ENCODE measurements at regions not wholly inside any gene's neighbourhood (a gene's known extent, or its start where the extent isn't known, plus 50 kb on each side); places are given as distances from the start of the nearest gene placed in this dataset.
"Not testable (repeated sequence)": the region's sequence is repeated elsewhere in the genome, so short reads cannot be mapped to it uniquely, and the experiment has no call there.

- Histone ChIP-seq H3K36me3 (no peaks in the 10 kb centered on the region), H3K27me3 (no peaks in the 10 kb centered on the region), H3K4me3 (no peak overlapping the region), H3K27ac (replicated peaks in 1 of 4) (no peak overlapping the region), H3K4me1 (no peaks in the 10 kb centered on the region), H3K9me3 (peaks cover 0 to 6% (median 0%) of the 10 kb centered on the region in 4 donors)
- TF ChIP-seq EP300 (IDR thresholded peaks at IDR 0.05) (no peak), POLR2AphosphoS5 (IDR thresholded peaks at IDR 0.05) (no peak), CTCF (IDR thresholded peaks at IDR 0.05) (no peak), POLR2A (IDR thresholded peaks at IDR 0.05; ENCODE audit: low read depth) (no peak)
- intact Hi-C loops (cut with DNase I) = no loop called here
- WGBS = 53% methylated on average over 2 of the region's 2 CpGs
- no peak for DNase-seq (ENCODE audit: extremely low spot score)
Measured at GRCh38 chrX:22594766-22595165, 322.1 kb downstream of the CBLL2 start.

GRCh38 chrX:22603060-22603459, 330.3 kb downstream of the CBLL2 start:
- DNase-seq (ENCODE audit: extremely low spot score) = no peak
- WGBS = 78% methylated on average over 1 of the region's 5 CpGs
- intact Hi-C loops (cut with DNase I) = no loop called here
- Histone ChIP-seq H3K36me3 (no peaks in the 10 kb centered on the region), H3K27ac (replicated peaks in 1 of 4) (no peak overlapping the region), H3K27me3 (no peaks in the 10 kb centered on the region), H3K4me1 (no peaks in the 10 kb centered on the region), H3K4me3 (no peak overlapping the region), H3K9me3 (peaks cover 0 to 6% (median 0%) of the 10 kb centered on the region in 4 donors)
- TF ChIP-seq POLR2A (IDR thresholded peaks at IDR 0.05; ENCODE audit: low read depth) (no peak), POLR2AphosphoS5 (IDR thresholded peaks at IDR 0.05) (no peak), EP300 (IDR thresholded peaks at IDR 0.05) (no peak), CTCF (IDR thresholded peaks at IDR 0.05) (no peak)

- intact Hi-C loops (cut with DNase I); H3K27me3 ChIP-seq; H3K4me1 ChIP-seq; DNase-seq (ENCODE audit: extremely low spot score); H3K36me3 ChIP-seq; H3K4me3 ChIP-seq; H3K27ac ChIP-seq (replicated peaks in 1 of 4): not testable (repeated sequence)
- peaks cover 0 to 22% (median 0%) of the 10 kb centered on the region in 4 donors for H3K9me3 ChIP-seq
- 89% methylated on average over 15 of the region's 15 CpGs for WGBS
Measured at GRCh38 chrX:22609452-22609851, 336.7 kb downstream of the CBLL2 start.

- DNase-seq (ENCODE audit: extremely low spot score) = no peak
- H3K36me3 ChIP-seq = no peaks in the 10 kb centered on the region
- intact Hi-C loops (cut with DNase I) = no loop called here
Measured at GRCh38 chrX:22616867-22617266, 344.2 kb downstream of the CBLL2 start.

GRCh38 chrX:22627576-22627975, 354.9 kb downstream of the CBLL2 start:
- WGBS = 77% methylated on average over 3 of the region's 3 CpGs
- DNase-seq (ENCODE audit: extremely low spot score) = no peak
- TF ChIP-seq CTCF (IDR thresholded peaks at IDR 0.05) = no peak
- TF ChIP-seq POLR2AphosphoS5 (IDR thresholded peaks at IDR 0.05) = no peak
- TF ChIP-seq POLR2A (IDR thresholded peaks at IDR 0.05; ENCODE audit: low read depth) = no peak
- no peak for TF ChIP-seq EP300 (IDR thresholded peaks at IDR 0.05)
- Histone ChIP-seq H3K27ac (replicated peaks in 1 of 4) (peak overlapping the region in 1 of 4 donors; percentile 31), H3K27me3 (no peaks in the 10 kb centered on the region), H3K9me3 (no peaks in the 10 kb centered on the region), H3K4me3 (no peak overlapping the region), H3K4me1 (peaks cover 0 to 13% (median 0%) of the 10 kb centered on the region in 4 donors), H3K36me3 (no peaks in the 10 kb centered on the region)
- intact Hi-C loops (cut with DNase I) = no loop called here

More at GRCh38 chrX:22616867-22617266, 344.2 kb downstream of the CBLL2 start:
- TF ChIP-seq POLR2AphosphoS5 (IDR thresholded peaks at IDR 0.05) (no peak), POLR2A (IDR thresholded peaks at IDR 0.05; ENCODE audit: low read depth) (no peak), EP300 (IDR thresholded peaks at IDR 0.05) (no peak)
- H3K27ac ChIP-seq (replicated peaks in 1 of 4) = no peak overlapping the region
- H3K27me3 ChIP-seq = no peaks in the 10 kb centered on the region
- H3K4me3 ChIP-seq = no peak overlapping the region
- no peaks in the 10 kb centered on the region for H3K9me3 ChIP-seq
- no peaks in the 10 kb centered on the region for H3K4me1 ChIP-seq
- WGBS = 34% methylated on average over 2 of the region's 2 CpGs

GRCh38 chrX:22628275-22628674, 355.6 kb downstream of the CBLL2 start:
- H3K27ac ChIP-seq (replicated peaks in 1 of 4) = peak overlapping the region in 2 of 4 donors; percentile 22 to 28
- intact Hi-C loops (cut with DNase I) = no loop called here

More at GRCh38 chrX:22628275-22628674, 355.6 kb downstream of the CBLL2 start:
- H3K36me3 ChIP-seq = no peaks in the 10 kb centered on the region
- H3K9me3 ChIP-seq = no peaks in the 10 kb centered on the region
- no peak for DNase-seq (ENCODE audit: extremely low spot score)
- WGBS = 49% methylated on average over 2 of the region's 2 CpGs
- TF ChIP-seq EP300 (IDR thresholded peaks at IDR 0.05) = no peak
- no peak for TF ChIP-seq POLR2AphosphoS5 (IDR thresholded peaks at IDR 0.05)
- no peak for TF ChIP-seq POLR2A (IDR thresholded peaks at IDR 0.05; ENCODE audit: low read depth)
- no peak for TF ChIP-seq CTCF (IDR thresholded peaks at IDR 0.05)
- no peak overlapping the region for H3K4me3 ChIP-seq
- H3K27me3 ChIP-seq = no peaks in the 10 kb centered on the region
- H3K4me1 ChIP-seq = peaks cover 0 to 13% (median 0%) of the 10 kb centered on the region in 4 donors

All from esophagus muscularis mucosa (tissue), 4 donors.